ENCODE measurements at regions not wholly inside any gene's neighbourhood (a gene's known extent, or its start where the extent isn't known, plus 50 kb on each side); places are given as distances from the start of the nearest gene placed in this dataset.

DNA sequence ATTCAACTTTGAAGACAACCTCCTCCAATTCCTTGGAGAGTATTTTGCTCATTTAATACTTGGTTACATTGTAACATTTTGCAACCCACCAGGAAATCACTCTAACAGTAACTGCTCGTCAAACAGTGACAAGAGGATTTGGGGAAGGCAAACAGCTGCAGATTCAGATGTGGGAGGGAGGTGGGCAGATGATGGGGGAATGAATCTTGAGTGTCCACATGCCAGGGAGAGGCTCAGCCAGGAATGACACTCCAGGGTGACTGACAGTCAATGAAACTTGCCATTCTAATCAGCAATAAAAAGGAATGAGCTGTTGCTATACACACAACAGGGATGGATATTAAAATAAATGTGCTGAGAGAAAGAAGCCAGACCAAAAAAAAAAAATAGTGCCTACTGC lies 97.7 kb upstream of the ANKRD55 start:
- H3K9me2 ChIP-seq (ENCODE audit: insufficient read depth): no peaks in the 10 kb centered on the region
- POLR2A ChIA-PET (ENCODE audit: unreplicated experiment): no interaction called here
- 0 out of 2 replicates have a peak overlapping the region, but pooled peaks have one; percentile 54 for H3K4me2 ChIP-seq
- CTCF ChIA-PET: no interaction called here
- H4K20me1 ChIP-seq (ENCODE audit: insufficient read depth): no peaks in the 10 kb centered on the region
- no peaks in the 10 kb centered on the region for H3K79me2 ChIP-seq (ENCODE audit: low read depth)
- H3K4me3 ChIP-seq: no peak overlapping the region
- H2AFZ ChIP-seq: no peak overlapping the region
- no peaks in the 10 kb centered on the region for H3K27me3 ChIP-seq (ENCODE audit: insufficient read depth, low read depth)
- no TSS peak for BruUV-seq (replicated peaks)
- H3K27ac ChIP-seq: peak overlapping the region; percentile 90
- H3F3A ChIP-seq (ENCODE audit: insufficient read depth, low read depth): peaks cover 11% of the 10 kb centered on the region
- intact Hi-C loops (cut with micrococcal nuclease; ENCODE audit: unreplicated experiment): no loop called here
- peaks cover 10% of the 10 kb centered on the region for H3K9me3 ChIP-seq (ENCODE audit: insufficient read depth, low read depth)
- H3K36me3 ChIP-seq (ENCODE audit: low read depth): no peaks in the 10 kb centered on the region
- DNase-seq: no peak
- peaks cover 36% of the 10 kb centered on the region for H3K4me1 ChIP-seq (replicated peaks; ENCODE audit: insufficient read depth)
- TF ChIP-seq EZH2 (IDR thresholded peaks at IDR 0.05; ENCODE audit: low read depth): no peak
- TF ChIP-seq, protein P1, sequence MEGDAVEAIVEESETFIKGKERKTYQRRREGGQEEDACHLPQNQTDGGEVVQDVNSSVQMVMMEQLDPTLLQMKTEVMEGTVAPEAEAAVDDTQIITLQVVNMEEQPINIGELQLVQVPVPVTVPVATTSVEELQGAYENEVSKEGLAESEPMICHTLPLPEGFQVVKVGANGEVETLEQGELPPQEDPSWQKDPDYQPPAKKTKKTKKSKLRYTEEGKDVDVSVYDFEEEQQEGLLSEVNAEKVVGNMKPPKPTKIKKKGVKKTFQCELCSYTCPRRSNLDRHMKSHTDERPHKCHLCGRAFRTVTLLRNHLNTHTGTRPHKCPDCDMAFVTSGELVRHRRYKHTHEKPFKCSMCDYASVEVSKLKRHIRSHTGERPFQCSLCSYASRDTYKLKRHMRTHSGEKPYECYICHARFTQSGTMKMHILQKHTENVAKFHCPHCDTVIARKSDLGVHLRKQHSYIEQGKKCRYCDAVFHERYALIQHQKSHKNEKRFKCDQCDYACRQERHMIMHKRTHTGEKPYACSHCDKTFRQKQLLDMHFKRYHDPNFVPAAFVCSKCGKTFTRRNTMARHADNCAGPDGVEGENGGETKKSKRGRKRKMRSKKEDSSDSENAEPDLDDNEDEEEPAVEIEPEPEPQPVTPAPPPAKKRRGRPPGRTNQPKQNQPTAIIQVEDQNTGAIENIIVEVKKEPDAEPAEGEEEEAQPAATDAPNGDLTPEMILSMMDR (conservative IDR thresholded peaks at IDR 0.05): no peak

DNA sequence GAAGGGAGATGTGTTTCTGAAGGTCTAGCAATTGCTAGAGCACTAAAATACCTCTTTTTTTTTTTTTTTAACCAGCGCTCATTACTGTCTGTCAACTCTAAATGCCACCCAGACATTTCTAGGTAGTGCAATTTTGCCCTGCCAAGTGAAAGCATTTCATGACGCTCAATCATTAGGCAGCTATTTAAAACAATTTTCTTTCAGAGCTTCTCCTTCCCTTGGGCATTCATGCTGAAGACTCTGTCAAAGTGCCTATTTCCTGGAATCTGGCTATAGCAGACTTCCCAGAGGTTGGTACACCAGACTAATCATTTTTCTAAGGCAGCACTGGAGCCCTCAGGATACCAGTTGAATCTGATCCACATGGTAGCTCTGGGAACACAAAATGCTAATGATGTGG lies 97.0 kb upstream of the ANKRD55 start:
- peaks cover 36% of the 10 kb centered on the region for H3K4me1 ChIP-seq (replicated peaks; ENCODE audit: insufficient read depth)
- no peaks in the 10 kb centered on the region for H3K9me2 ChIP-seq (ENCODE audit: insufficient read depth)
- peak overlapping the region; percentile 90 for H3K27ac ChIP-seq
- H3F3A ChIP-seq (ENCODE audit: insufficient read depth, low read depth): peaks cover 11% of the 10 kb centered on the region
- TF ChIP-seq, protein P1 (conservative IDR thresholded peaks at IDR 0.05): no peak
- no peak for TF ChIP-seq EZH2 (IDR thresholded peaks at IDR 0.05; ENCODE audit: low read depth)
- CTCF ChIA-PET: interaction anchor here (0.7 kb wide), 2 partner anchors 20 to 135 kb away, joined by 3 to 5 read pairs; no protein-coding TSS in a partner anchor
- no TSS peak for BruUV-seq (replicated peaks)
- intact Hi-C loops (cut with micrococcal nuclease; ENCODE audit: unreplicated experiment): no loop called here
- POLR2A ChIA-PET (ENCODE audit: unreplicated experiment): interaction anchor here (0.7 kb wide), 1 partner anchor 20 kb away, joined by 3 read pairs; no protein-coding TSS in a partner anchor
- peaks cover 7% of the 10 kb centered on the region for H3K9me3 ChIP-seq (ENCODE audit: insufficient read depth, low read depth)
- no peak for DNase-seq
- H3K27me3 ChIP-seq (ENCODE audit: insufficient read depth, low read depth): no peaks in the 10 kb centered on the region
- H4K20me1 ChIP-seq (ENCODE audit: insufficient read depth): no peaks in the 10 kb centered on the region
- no peak overlapping the region for H3K4me3 ChIP-seq
- no peak overlapping the region for H2AFZ ChIP-seq
- H3K79me2 ChIP-seq (ENCODE audit: low read depth): no peaks in the 10 kb centered on the region
- H3K4me2 ChIP-seq: peak overlapping the region; percentile 54; the same call in 1 of the 2 replicates
- H3K36me3 ChIP-seq (ENCODE audit: low read depth): no peaks in the 10 kb centered on the region

DNA sequence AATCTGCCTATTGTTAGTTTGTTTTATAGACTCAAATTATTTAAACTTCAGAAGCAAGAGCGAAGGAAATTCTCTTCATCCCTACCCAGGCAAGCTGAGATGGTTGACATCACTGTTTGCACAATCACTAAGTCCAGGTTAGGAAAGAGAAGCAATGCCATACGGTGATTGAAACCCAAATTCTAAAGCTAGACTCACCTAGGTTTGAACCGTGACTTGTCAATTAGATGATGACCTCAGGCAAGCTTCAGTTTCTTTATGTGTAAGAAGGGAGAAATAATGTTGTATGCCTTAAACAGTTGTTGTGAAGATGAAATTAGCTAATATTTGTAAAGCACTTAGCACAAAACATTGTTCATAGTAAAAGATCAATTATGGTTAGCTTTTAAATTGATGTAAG lies 96.5 kb upstream of the ANKRD55 start:
- Histone ChIP-seq H3K4me3 (no peak overlapping the region), H3K9me2 (ENCODE audit: insufficient read depth) (no peaks in the 10 kb centered on the region), H3K9me3 (ENCODE audit: insufficient read depth, low read depth) (peaks cover 2% of the 10 kb centered on the region; the same call in 1 of the 2 replicates), H2AFZ (0 out of 2 replicates have a peak overlapping the region, but pooled peaks have one; percentile 58), H3K4me1 (replicated peaks; ENCODE audit: insufficient read depth) (peaks cover 36% of the 10 kb centered on the region), H3K27me3 (ENCODE audit: insufficient read depth, low read depth) (no peaks in the 10 kb centered on the region), H3K79me2 (ENCODE audit: low read depth) (no peaks in the 10 kb centered on the region), H3K27ac (peak overlapping the region; percentile 90), H4K20me1 (ENCODE audit: insufficient read depth) (no peaks in the 10 kb centered on the region), H3K4me2 (peak overlapping the region; percentile 54), H3F3A (ENCODE audit: insufficient read depth, low read depth) (peaks cover 11% of the 10 kb centered on the region), H3K36me3 (ENCODE audit: low read depth) (no peaks in the 10 kb centered on the region)
- DNase-seq: peak in 1 of 2 experiments; percentile 59
- intact Hi-C loops (cut with micrococcal nuclease; ENCODE audit: unreplicated experiment): no loop called here
- ChIA-PET POLR2A (ENCODE audit: unreplicated experiment) (interaction anchor here (0.6 to 0.7 kb wide), 2 partner anchors 21 to 215 kb away, joined by 3 to 4 read pairs; no protein-coding TSS in a partner anchor), CTCF (interaction anchor here (0.7 kb wide), 2 partner anchors 21 to 134 kb away, joined by 3 to 5 read pairs; no protein-coding TSS in a partner anchor)
- no peak for TF ChIP-seq EZH2 (IDR thresholded peaks at IDR 0.05; ENCODE audit: low read depth)
- TF ChIP-seq, protein P1 (conservative IDR thresholded peaks at IDR 0.05): no peak
- BruUV-seq (replicated peaks): no TSS peak

Data from PC-9 (cell line).